Heart right ventricle (tissue), 16 donors: ENCODE measurements at regions not wholly inside any gene's neighbourhood (a gene's known extent, or its start where the extent isn't known, plus 50 kb on each side); places are given as distances from the start of the nearest gene placed in this dataset.

Experiments used
- ATAC-seq, 8 donors: fragments of 200-7000 bp; cut with Tn5 transposase; one replicate each; pipeline ENCODE4 v1.9.1; 2020; ENCODE audit warnings: mild to moderate bottlenecking in 8 of 8, moderate library complexity in 8 of 8, moderate number of reproducible peaks in 1 of 8
- DNase-seq, 2 donors: peaks; one replicate each; pipeline ENCODE4 v3.0.0-alpha.2; 2020
- H3K27ac ChIP-seq, 10 donors: fragments of 200-600 bp; sonication (generic) in 2 of 10; one replicate each; pipeline versions ENCODE4 v1.5.0 to v1.8.0; 2020 to 2022; ENCODE audit warnings: mild to moderate bottlenecking in 3 of 10
- H3K27me3 ChIP-seq, 7 donors: fragments of 200-600 bp; one replicate each; pipeline ENCODE4 v1.8.0; 2021 to 2022; ENCODE audit warnings: mild to moderate bottlenecking in 2 of 7
- H3K36me3 ChIP-seq, 9 donors: fragments of 200-600 bp; sonication (generic) in 1 of 9; one replicate each; pipeline versions ENCODE4 v1.5.0 to v1.8.0; 2020 to 2022; ENCODE audit warnings: mild to moderate bottlenecking in 2 of 9
- H3K4me1 ChIP-seq, 9 donors: fragments of 200-600 bp; sonication (generic) in 1 of 9; one replicate each; pipeline versions ENCODE4 v1.5.0 to v1.8.0; 2020 to 2022; ENCODE audit warnings: mild to moderate bottlenecking in 4 of 9
- H3K4me3 ChIP-seq, 10 donors: fragments of 200-600 bp; sonication (generic) in 2 of 10; one replicate each; pipeline versions ENCODE4 v1.5.0 to v1.8.0; 2020 to 2022; ENCODE audit warnings: mild to moderate bottlenecking in 7 of 10, moderate library complexity in 2 of 10
- H3K9me3 ChIP-seq, 11 donors: fragments of 200-600 bp in 10 of 11; sonication (generic) in 2 of 11; one replicate each; pipeline versions ENCODE4 v1.5.0 to v1.8.0; 2013 to 2022; ENCODE audit warnings: mild to moderate bottlenecking in 2 of 11, control low read depth in 1 of 11, moderate library complexity in 1 of 11
- WGBS, 2 donors: extraction: QIAGEN DNeasy Blood & Tissue Kit; methylation state at CpG; one replicate each; pipeline ENCODE4 v1.1.7; 2013; ENCODE audit warnings: inconsistent platforms in 1 of 2; 5-methylcytosine and 5-hydroxymethylcytosine counted together
- intact Hi-C, 10 donors: fragments of 100-400 bp; cut with DNase I; formaldehyde crosslinking; loops; one replicate each; pipeline versions ENCODE4 v1.11.1 to v1.14.2; 2022
- TF ChIP-seq, protein P1 (sequence below), 9 donors: fragments of 200-600 bp; sonication (generic) in 2 of 9; IDR thresholded peaks; one replicate each; pipeline versions ENCODE4 v1.5.0 to v1.8.0; 2021 to 2022; ENCODE audit warnings: antibody characterized with exemption in 9 of 9, mild to moderate bottlenecking in 5 of 9, moderate library complexity in 1 of 9
- donor health status: Arrhythmogenic right ventricular cardiomyopathy.
- donor health status: ischemic (EF 13 %, LVEDD 7.1; RV severe dilation, severe dysfunction).
- donor health status: healthy with polysubstance abuse.
- donor health status: DM: no; HTN: yes; CAD: no.
- donor health status: DM: no; HTN: no; CAD: no.
- donor health status: ischemic (EF 25% LVEDD 6.9; RV normal size, moderate dysfunction).
- donor health status: ischemic (EF 25% LVEDD 5.7; RV mildly dilated, moderate dysfunction).
- donor health status: healthy.
- donor health status: DM: yes; HTN: yes; CAD: no.
- donor health status: Ischemic cardiomyopathy.
- donor health status: ischemic (EF 35%, LVEDD 5.7; RV mildly dilated, moderate dysfunction).
- donor health status: nonischemic (EF 11% LVEDD 7.7; RV severe dilation, severe dysfunction).
- donor health status: DM: yes; HTN: yes; CAD: no.
- donor health status: PGD.
- donor health status: ischemic (EF 29% LVEDD 5.4; RV normal size, mild dysfunction).
- donor health status: nonischemic (EF 23%, LVEDD 6.1; RV moderate dilation, normal function).

- intact Hi-C loops, result no loop called here
- H3K4me1 ChIP-seq, result peaks cover 0 to 21% (median 0%) of the 10 kb centered on the region in 9 donors
- H3K9me3 ChIP-seq, result no peaks in the 10 kb centered on the region
- TF ChIP-seq, protein P1, sequence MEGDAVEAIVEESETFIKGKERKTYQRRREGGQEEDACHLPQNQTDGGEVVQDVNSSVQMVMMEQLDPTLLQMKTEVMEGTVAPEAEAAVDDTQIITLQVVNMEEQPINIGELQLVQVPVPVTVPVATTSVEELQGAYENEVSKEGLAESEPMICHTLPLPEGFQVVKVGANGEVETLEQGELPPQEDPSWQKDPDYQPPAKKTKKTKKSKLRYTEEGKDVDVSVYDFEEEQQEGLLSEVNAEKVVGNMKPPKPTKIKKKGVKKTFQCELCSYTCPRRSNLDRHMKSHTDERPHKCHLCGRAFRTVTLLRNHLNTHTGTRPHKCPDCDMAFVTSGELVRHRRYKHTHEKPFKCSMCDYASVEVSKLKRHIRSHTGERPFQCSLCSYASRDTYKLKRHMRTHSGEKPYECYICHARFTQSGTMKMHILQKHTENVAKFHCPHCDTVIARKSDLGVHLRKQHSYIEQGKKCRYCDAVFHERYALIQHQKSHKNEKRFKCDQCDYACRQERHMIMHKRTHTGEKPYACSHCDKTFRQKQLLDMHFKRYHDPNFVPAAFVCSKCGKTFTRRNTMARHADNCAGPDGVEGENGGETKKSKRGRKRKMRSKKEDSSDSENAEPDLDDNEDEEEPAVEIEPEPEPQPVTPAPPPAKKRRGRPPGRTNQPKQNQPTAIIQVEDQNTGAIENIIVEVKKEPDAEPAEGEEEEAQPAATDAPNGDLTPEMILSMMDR (IDR thresholded peaks at IDR 0.05), result no peak
- no peak overlapping the region for H3K27ac ChIP-seq
- 69 to 72% methylated on average over 3 of the region's 3 CpGs for WGBS, 2 donors
- no peak overlapping the region for H3K4me3 ChIP-seq
- DNase-seq (no peak), ATAC-seq (no peak)
- no peaks in the 10 kb centered on the region for H3K27me3 ChIP-seq
- no peaks in the 10 kb centered on the region for H3K36me3 ChIP-seq
Measured at GRCh38 chr1:193763266-193763665, 576.9 kb upstream of the B3GALT2 start.

GRCh38 chr1:193762236-193762635 is 575.8 kb upstream of the B3GALT2 start:
- TF ChIP-seq, protein P1 (IDR thresholded peaks at IDR 0.05), result no peak
- Histone ChIP-seq H3K4me1 (peaks cover 0 to 18% (median 0%) of the 10 kb centered on the region in 9 donors), H3K4me3 (no peak overlapping the region), H3K27me3 (no peaks in the 10 kb centered on the region), H3K27ac (peak overlapping the region in 1 of 10 donors; percentile 39), H3K36me3 (no peaks in the 10 kb centered on the region), H3K9me3 (no peaks in the 10 kb centered on the region)
- ATAC-seq, result peak in 5 of 8 donors; percentile 46 to 88 (median 74)
- no peak for DNase-seq
- WGBS, 2 donors, result 36 to 44% methylated on average over 4 of the region's 4 CpGs
- intact Hi-C loops, result no loop called here

- Histone ChIP-seq H3K36me3 (no peaks in the 10 kb centered on the region), H3K4me1 (no peaks in the 10 kb centered on the region), H3K4me3 (no peak overlapping the region), H3K27me3 (no peaks in the 10 kb centered on the region), H3K27ac (no peak overlapping the region), H3K9me3 (peaks cover 0 to 9% (median 0%) of the 10 kb centered on the region in 11 donors)
- intact Hi-C loops, result loop anchor here in 1 of 10 donors (10.0 kb wide), 1 partner anchor 351 kb away; no protein-coding TSS in a partner anchor
- DNase-seq (no peak), ATAC-seq (no peak)
- WGBS, 2 donors, result 75 to 82% methylated on average over 2 of the region's 2 CpGs
- TF ChIP-seq, protein P1 (IDR thresholded peaks at IDR 0.05), result no peak
Measured at GRCh38 chr1:193755441-193755840, 569.0 kb upstream of the B3GALT2 start.

DNA sequence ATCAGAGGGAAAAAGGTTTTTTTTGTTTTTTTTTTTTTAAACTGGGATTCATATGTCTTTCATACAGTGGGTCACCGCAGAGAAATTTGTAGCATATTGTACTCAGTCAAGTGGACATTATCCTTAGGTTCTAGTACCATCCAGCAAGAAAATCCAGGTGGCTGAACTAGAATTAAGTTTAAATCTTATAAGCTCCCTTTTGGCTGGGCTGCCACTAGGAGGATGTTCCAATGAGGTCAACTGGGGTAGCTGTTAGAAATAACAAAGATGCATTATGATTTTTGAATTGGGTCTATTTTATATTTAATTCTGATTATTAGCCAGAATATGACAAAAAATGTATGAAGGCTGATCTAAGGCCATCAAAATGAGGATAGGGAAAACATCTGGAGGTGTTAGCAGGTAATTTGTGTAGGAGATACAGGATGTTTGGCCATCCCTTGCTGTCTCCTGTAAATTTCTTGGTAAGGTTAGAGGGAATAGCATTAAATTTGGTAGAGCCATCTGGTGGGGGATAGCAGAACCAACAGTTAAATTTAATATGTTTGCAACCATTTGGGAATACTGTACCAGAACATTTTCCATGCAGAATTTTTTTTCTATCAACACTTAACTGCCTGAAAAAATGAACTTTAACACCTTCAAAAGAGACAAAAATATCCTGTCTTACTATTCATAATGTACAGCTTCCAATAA is 568.5 kb upstream of the B3GALT2 start:
- intact Hi-C loops, result loop anchor here in 1 of 10 donors (10.0 kb wide), 1 partner anchor 350 kb away; no protein-coding TSS in a partner anchor
- Histone ChIP-seq H3K4me3 (no peak overlapping the region), H3K27me3 (no peaks in the 10 kb centered on the region), H3K36me3 (no peaks in the 10 kb centered on the region), H3K27ac (no peak overlapping the region), H3K4me1 (no peaks in the 10 kb centered on the region), H3K9me3 (peaks cover 0 to 9% (median 0%) of the 10 kb centered on the region in 11 donors)
- TF ChIP-seq, protein P1 (IDR thresholded peaks at IDR 0.05), result peak in 2 of 9 donors; percentile 14 to 36
- 95 to 100% methylated on average over 1 of the region's 1 CpG for WGBS, 2 donors
- DNase-seq (no peak), ATAC-seq (no peak)
